ENCODE measurements at regions not wholly inside any gene's neighbourhood (a gene's known extent, or its start where the extent isn't known, plus 50 kb on each side); places are given as distances from the start of the nearest gene placed in this dataset.
"Not testable (repeated sequence)": the region's sequence is repeated elsewhere in the genome, so short reads cannot be mapped to it uniquely, and the experiment has no call there.

- DNase-seq: peak; percentile 68
Measured at GRCh38 chr6:111925296-111925695, 52.0 kb upstream of the FYN start.

GRCh38 chr6:111926731-111927302 lies 53.6 kb upstream of the FYN start:
- no peak for DNase-seq

DNA sequence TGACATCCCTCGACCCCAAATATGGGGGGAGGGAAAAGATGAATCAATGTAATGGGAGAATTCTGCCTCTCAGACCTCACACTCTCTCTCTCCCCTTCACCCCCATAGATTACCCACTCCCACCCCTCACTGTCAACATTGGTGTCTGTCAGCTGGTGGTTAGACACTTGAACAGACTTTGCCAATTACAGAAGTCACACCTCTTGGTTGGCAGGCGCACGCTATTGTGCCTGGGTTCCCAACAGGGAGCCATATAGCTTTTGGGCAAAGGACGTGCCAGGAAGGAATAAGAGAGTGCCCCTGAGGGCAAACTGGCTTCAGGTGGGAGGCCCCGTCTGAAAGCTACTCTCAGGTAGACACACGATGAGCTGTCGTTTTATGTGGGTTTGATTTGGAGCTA lies 54.1 kb upstream of the FYN start:
- no peak for DNase-seq

DNA sequence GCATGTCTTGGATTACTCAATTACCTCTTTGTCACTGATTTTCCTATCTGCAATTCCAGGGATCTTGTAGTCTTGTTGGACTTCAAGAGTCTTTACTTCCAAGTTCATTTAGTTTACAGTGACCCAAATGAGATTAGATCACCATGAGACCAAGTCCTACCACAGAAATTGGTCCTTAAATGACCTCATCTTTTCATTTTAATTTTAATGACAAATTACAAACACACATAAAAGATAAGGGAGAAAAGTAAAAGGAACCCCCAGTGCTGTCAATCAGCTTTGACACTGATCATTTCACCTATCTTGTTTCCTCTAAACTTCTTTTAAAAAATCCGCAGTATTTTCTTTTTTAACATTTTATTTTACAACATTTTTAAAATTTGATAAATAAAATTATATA lies 54.9 kb upstream of the FYN start:
- no peak for DNase-seq

DNA sequence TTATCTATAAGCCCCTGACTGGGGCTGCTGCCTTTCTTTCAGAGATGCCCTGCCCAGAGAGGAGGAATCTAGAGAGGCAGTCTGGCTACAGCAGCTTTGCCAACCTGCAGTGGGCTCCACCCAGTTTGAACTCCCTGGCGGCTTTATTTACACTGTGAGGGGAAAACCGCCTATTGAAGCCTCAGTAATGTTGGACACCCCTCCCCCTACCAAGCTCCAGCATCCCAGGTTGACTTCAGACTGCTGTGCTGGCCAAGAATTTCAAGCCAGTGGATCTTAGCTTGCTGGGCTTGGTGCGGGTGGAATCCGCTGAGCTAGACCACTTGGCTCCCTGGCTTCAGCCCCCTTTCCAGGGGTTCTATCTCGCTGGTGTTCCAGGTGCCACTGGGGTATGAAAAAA lies 61.4 kb upstream of the FYN start:
- DNase-seq: not testable (repeated sequence)

DNA sequence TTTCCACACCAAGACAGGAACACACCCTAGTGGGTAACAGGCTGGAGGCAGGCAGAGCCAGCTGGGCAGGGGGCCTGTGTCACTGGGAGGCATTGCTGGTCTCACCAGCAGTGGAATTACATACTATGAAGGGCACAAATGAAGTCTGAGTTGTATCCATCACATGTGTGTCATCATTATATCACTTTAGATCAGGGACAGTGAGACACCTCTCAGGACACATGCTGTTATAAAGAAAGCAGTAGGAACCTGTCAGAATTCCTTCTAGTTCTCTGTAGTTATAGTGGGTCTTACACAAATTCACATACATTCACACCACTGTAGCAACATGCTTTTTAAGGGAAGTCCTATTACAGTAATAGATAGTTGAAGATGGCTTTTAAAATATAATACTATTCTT lies 63.5 kb upstream of the FYN start:
- no peak for DNase-seq

DNA sequence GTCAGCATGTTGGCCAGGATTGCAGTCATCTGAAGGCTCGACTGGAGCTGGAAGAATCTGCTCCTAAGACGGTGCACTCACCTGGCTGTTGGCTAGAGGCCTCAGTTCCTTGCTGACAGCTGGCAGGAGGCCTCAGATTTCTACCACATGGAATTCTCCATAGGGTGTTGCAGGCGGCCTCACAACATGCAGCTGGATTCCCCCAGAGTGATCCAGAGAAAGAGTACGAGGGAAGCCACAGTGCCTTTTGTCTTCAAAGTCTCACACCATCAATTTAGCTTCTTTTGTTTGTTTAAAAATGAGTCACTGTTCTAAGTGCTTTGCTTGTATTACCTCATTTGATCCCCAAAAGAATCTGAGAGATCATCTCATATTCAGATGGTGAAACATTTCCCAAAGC lies 65.5 kb upstream of the FYN start:
- peak; percentile 55 for DNase-seq

DNA sequence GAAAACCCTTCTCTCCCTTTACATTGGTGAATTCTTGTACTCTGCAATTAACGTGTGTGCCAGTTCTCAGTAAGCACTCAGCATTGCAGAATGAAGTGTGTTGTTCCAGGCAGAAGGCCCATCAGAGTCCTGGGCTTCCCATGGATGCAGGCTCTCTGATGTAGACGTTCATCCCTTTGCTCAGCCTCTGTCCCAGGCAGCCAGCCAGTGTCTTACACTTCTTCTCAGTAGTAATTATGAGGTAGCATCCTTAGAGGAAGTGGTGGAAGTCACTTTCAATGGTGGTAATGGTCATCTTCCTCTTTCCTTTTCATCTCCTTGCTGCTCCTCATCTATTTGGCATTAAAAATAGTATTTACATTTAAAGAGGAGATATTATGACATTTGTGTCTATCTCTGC lies 66.7 kb upstream of the FYN start:
- no peak for DNase-seq

DNA sequence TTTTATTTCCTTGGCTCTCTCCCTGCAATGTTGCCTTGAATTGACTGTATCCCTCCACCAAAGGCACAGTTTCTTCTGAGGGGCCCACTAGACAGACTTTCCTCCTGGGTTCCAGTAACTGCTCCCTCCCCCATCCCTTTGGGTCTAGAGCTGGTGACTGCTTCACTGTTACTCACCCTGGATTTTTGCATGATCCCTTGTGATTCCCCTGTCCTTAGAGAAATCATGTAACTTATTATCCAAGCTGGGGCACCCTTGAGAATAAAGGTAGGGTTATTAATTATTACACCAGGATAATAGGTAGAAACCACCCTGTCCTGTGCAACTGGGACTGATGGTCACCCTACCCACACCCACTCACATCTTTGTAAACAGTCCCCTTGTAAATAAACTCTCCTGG lies 67.5 kb upstream of the FYN start:
- DNase-seq: no peak

DNA sequence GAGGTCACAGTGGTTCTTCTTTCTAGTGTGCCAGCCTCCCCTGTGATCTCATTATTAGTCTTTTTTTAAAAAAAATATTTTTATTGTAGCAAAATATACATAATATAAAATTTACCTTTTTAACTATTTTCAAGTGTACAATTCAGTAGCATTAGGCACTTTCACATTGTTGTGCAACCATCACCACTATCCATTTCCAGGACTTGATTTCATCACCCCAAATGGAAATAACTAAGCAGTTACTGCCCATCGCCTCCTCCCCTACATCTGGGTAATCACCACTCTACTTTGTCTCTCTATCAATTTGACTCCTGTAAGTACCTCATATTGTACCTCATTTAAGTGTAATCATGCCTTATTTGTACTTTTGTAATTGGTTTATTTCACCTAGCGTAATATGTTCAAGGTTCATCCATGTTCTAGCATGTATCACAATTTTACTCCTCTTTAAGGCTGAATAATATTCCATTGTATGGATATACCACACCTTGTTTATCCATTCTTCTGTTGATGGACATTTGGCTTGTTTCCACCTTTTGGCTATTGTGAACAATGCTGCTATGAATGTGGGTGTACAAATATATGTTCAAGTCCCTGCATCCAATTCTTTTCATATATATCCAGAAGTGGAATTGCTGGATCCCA lies 68.6 kb upstream of the FYN start:
- no peak for DNase-seq

GRCh38 chr6:111942561-111942960 lies 69.3 kb upstream of the FYN start:
- DNase-seq: no peak

DNA sequence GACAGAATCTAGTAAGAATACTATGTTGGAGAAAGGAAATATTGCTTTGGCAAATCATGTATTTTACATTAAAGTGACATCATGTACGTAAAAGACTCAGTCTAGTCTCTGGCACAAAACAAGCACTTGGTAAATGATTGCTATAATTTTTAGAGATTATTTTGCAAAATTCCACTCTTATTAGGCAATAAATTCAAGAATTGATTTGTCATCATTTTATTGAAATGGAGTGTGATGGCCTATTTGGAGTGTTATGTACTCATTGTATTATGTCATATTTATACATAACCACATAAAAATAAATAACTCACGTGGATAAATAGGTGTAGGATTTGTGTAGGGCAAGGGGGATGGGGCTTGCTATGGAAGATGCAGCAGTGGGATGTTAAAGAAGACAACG lies 70.0 kb upstream of the FYN start:
- no peak for DNase-seq

GRCh38 chr6:111943726-111944125 lies 70.5 kb upstream of the FYN start:
- no peak for DNase-seq

- DNase-seq: no peak
Measured at GRCh38 chr6:111944541-111944940, 71.3 kb upstream of the FYN start.

DNA sequence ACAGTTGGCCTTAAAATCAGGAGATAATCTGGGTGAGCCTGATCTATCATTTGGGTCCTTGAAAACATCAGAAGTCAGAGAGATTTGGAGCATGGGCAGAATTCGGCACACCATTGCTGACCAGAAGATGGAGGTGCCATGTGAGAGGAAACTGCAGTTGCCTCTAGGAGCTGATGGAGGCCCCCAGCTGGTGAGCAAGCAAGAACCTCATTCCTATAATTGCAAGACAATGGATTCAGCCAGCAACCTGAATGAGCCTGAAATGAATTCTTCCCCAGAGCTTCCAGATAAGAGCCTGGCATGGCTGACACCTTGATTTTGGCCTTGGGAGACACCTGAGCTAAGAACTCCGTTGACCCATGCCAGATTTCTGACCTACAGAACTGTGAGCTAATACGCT lies 76.3 kb upstream of the FYN start:
- DNase-seq: peak; percentile 19

DNA sequence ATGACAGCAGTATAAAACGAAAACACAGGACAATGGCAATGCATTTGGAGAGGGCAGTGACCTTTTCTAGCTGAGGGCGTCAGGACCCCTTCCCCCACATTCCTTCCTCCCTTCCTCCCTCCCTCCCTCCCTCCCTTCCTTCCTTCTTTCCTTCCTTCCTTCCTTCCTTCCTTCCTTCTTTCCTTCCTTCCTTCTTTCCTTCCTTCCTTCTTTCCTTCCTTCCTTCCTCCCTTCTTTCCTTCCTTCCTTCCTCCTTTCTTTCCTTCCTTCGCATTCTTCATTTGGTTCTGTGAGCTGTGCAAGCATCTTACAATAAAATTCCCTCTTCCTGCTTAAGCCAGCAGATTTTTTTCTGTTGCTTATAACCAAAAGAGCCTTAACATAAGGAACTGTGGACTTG lies 76.7 kb upstream of the FYN start:
- DNase-seq: not testable (repeated sequence)

DNA sequence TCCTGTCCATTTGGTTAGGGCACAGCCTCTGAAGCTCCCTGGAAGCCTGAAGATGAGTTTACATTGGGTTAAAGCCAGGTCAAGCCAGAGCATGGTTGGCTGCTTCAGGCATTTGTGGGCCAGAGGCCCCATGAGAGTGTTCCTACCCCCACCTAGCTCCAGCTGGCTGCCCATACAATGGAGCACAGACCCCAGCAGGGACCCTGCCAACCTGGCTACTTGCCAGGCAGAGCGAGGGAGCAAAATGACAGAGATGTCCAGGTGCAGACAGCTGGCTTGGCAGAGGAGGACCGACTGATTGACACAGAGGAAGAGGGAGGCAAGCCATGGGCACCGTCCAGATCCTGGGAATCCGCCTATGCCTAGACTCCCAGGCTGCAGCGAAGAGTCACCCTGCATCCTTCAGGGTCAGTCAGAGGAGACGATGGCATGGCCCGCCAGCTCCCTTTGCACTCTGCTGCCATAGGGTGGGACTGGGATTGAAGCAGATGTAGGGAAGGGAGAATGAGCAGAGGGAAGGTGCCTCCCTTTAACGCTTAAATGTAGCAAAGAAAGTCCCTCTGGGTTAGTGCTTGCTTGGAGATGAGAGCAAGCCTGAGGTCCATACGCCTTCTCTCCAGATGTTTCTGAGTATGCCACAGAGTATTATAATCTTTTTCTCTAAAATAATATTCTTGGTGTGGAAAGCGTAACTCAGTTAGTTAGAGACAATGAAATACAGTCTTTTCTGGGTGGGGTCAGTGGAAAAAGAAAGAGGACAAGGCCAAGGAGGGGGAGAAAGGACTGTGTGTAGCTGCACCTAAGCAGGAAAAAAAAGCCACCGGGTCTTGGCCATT lies 77.6 kb upstream of the FYN start:
- peak; percentile 88 for DNase-seq

GRCh38 chr6:111951497-111952085 lies 78.3 kb upstream of the FYN start:
- no peak for DNase-seq

DNA sequence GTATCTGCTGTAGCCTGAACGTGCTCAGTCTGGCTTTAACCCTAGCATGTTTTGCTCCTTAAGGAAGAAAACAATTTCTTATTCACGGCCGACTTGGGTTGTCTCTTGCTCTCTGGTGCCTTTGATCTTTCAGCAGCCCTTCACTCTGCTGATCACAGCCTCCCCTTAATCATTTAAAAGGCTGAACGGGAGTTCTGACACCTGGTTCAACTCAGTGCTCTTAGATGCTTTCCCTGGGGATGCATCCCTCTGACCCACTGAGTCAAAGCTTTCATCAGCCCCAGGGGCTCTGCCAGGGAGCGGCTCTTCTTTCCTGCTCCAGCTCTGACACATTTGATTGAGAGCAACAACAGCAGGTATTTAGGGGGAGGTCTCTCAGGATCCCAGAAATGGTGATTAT lies 79.0 kb upstream of the FYN start:
- DNase-seq: no peak

DNA sequence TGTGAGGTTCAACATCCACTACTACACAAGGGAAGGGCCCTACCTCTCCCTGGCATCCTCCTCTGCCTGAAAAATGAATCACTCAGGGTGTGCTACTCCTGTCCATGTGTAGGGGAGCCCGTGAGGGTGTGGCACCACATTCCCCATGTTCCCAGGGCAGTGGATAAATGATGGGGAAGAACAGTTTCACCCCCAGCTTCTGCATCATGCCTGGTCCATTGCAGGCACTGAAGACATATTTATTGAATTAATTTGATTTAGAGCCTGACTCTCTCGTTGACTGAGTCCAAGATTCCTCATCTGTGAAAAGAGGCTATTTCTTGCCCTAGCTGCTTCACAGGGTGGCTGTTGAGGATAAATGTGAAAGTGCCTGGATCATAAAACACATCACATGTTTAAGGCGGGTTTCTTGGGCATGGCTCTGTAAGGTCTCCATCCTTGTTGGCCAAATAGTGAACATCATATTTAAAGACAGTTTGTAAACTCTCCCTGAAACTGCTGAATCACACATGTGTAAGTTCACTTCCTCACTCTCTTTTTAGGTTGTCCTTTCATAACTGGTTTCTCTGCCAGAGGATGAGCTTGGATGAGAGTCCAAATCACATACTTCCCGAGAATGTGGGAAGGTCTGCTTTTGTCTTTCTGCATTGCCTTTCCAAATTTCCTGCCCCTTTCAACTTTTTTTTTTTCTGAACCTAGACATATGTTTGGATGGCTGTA lies 79.7 kb upstream of the FYN start:
- peak; percentile 39 for DNase-seq

DNA sequence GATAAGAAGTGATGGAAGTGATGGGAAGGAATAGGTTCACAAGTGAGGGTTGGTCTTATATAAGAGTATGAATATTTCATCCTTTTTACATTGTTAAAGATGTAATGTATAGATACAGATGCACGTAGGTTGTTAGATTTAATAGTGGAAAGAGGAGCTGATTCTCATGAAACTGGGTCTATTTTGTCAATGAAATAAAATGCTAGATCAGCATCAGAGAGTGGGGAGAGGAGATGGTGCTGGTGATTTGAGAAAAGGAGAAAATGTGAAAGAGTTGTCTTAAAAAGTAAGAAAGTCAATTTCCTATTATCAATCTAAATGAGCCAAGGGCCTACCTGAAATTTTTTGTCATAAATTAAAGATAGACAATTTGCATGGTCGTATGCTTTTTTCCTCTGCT lies 82.8 kb upstream of the FYN start:
- DNase-seq: no peak

DNA sequence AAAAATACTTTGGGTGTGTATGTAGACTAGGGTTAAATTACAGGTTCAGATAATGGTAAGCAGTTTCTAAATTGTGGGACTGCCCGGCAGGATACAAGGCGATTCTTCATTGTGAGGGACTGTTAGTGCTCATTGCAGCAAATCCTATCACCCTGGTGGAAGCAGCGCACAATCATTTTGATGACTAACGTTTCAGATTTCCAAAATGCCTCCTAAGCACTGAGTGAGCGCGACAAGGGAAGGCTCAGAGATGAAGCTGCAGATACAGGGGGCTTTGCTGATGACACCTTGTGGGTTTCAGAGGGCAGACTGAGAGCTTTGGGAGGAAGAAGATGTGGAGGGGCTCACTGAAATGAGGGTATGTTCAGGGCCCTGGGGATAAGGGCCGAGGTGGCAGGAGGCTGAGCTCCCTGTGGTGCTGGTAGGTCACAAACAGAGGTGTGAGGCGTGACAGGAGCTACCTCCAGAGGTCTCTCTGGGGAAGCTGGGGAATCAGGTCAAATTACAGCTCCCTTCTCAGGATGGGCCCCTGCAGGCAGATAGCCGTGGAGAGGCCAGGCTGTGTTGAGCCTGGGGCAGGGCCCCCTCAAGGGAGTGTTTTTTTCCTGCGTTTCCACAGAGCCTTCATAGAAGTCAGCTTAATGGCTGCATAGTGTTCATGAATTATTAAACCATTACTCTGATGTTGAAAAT lies 84.5 kb upstream of the FYN start:
- no peak for DNase-seq

- no peak for DNase-seq
Measured at GRCh38 chr6:111958534-111958933, 85.3 kb upstream of the FYN start.

Data from kidney glomerular epithelial cell (primary cell).